Peyer's patch (tissue), 4 donors: ENCODE measurements at regions not wholly inside any gene's neighbourhood (a gene's known extent, or its start where the extent isn't known, plus 50 kb on each side); places are given as distances from the start of the nearest gene placed in this dataset.

Experiments used
- CTCF ChIP-seq, 6 experiments: fragments of 450-650 bp in 4 of 6; fragments of 200-600 bp in 2 of 6; sonication (generic) in 1 of 6; IDR thresholded peaks; one replicate each; pipeline ENCODE4 v1.5.1; 2017 to 2019; ENCODE audit warnings: antibody characterized with exemption in 6 of 6, mild to moderate bottlenecking in 3 of 6, moderate library complexity in 1 of 6
- POLR2A ChIP-seq, 2 donors: fragments of 450-650 bp; IDR thresholded peaks; one replicate each; pipeline ENCODE4 v1.5.1; 2017; ENCODE audit warnings: antibody characterized with exemption in 2 of 2, mild to moderate bottlenecking in 2 of 2, moderate library complexity in 2 of 2

DNA sequence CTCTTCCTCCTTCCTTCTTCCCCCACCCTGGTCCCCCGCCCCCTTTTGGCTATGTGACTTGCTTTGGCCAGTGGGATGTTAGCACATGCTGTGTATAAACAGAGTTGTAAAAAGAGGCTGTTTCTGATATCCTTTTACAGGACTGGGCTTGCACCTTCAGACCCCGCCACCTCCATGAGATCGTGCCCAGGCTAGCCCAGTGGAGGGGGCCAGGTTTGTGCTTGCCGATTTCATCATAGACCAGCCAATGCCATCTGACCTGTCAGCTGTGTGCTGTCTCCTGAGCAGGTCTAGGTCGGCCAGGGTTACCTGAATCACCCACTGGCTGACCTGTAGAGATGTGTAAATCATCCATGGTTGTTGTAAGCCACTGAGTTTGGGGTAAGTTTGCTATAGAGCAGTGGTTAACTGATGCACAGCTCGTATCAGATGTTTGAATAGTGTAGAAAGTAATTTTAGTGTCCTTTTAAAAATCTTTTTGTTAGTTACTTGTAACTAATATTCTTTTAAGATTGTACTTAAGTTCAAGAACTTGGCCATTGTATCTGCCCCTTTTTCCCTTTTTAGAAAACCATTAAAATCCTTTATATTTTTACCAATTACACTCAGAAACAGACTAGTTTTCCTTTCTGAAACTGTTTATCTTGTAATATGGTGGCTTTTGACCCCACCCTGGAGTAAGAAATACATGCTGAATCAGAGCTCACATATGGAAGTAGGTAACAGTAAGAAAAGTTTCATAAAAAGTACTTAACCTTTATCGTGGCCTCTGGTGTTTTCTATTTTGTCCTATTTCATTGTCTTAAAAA, 122.0 kb upstream of the MGAT5 start:
- no peak for TF ChIP-seq POLR2A (IDR thresholded peaks at IDR 0.05)
- TF ChIP-seq CTCF (IDR thresholded peaks at IDR 0.05): no peak
